CD4-positive, alpha-beta T cell treated with Interleukin-10 for 1 hour (primary cell): ENCODE measurements at regions not wholly inside any gene's neighbourhood (a gene's known extent, or its start where the extent isn't known, plus 50 kb on each side); places are given as distances from the start of the nearest gene placed in this dataset.

Experiments
- DNase-seq: peaks from one replicate; pipeline ENCODE4 v3.0.0-alpha.2; 2020

DNA sequence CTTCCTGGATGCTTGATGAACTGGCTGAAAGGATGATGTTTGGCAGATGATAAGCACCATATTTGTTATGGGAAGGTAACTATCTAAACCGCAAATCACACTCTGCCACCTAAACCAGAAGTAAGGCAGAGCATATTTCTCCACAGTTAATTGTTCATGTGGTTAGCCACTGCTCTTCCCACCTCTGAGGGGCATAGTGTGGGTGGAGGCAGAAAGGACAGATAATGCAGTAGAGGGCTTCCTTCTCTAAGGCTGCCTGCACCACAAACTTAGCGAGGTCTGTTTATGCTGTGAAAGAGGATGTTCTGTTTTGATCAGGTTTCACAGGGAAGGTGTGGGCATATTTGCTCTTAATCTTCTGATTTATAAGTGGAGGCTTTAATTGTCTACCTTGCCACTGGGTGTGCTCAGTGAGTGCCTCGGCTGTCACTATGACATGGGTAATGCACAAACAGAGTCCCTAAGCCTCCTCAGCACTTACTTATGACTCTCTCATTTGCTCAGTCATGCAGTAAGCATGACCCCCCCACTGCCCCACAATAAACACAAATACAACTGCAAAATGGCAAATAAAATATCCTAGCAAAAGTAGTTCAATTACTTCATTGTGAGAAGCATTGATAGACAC lies 401.0 kb downstream of the TMA16 start:
- DNase-seq = peak; percentile 50

- no peak for DNase-seq
These were observed 406.8 kb downstream of the TMA16 start for GRCh38 chr4:163901319-163901718.

DNA sequence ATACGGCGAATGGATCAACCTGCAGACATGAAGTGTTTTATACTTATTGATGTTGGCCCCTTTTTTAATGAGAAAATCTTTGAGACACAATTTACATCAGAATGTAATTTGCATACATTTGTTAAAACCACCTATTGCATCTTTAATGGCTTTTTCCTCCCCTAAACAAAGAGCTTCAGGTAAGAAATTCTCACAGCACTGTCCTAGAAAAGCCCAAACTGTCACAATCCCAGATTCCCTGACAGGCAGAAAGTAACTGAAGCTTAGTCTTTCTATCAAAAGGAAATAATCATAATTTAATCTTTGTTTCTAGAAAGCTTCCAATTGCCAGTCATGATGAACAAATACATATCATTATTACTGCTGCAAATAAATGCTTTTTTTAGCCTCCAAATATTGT lies 407.9 kb downstream of the TMA16 start:
- no peak for DNase-seq

DNA sequence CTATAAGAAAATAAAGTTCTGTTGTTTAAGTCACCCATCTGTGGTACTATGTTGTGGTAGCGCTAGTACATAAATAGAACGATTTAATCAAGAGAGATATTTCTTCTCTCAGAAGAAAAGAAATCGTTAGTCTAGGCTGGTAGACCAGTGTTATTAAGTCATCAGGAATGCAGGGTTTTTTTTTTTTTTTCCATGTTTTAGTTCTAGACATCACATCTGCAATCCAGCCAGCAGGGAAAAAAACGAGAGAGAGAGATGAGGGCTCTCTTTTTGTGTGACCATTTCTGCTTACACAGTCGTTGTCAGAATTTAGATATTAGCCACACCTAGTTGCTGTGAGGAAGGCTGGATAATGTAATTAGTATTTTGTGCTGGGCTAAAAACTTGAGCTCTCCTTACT lies 417.4 kb downstream of the TMA16 start:
- no peak for DNase-seq

- DNase-seq = no peak
These were observed 419.1 kb downstream of the TMA16 start for GRCh38 chr4:163913571-163913970.

DNA sequence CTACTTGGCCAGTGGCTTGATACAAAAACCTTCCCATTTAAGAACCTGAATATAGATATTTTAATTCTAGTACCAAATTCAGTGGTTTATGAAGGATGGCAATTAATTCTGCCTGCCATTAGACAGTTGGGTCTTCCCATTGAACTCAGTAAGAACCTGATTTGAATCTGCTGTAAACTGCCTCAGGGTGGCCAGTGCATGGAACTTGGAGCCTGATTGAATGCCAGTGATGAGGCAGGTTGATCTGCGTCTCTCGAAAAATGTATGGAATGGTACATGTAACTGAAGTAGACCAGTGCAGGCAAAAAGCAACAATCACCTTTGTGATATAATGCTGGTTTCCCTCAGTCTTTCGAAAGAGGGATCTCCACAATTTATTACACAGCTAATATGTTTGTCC lies 421.4 kb downstream of the TMA16 start:
- DNase-seq = no peak

- no peak for DNase-seq
These were observed 425.9 kb downstream of the TMA16 start for GRCh38 chr4:163920426-163920825.

GRCh38 chr4:163922302-163922701 lies 427.8 kb downstream of the TMA16 start:
- DNase-seq = no peak

DNA sequence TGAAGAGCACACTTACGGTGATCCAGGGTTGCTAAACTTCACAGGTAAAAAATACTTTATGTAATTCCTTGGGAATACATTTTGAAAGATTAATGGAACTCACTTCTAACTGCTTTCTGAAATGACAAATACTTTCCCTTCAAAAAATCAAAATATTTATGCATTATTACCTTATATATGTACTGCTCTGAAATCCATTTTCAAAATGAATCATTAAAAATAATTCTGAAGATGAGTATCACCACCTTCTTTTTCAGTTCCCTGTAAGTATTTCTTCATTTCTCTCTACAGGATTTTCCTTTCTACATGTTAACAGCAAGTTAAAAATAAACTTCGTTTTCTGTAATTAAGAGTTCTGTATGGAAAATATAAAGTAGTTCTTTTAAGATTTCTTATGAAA lies 428.6 kb downstream of the TMA16 start:
- no peak for DNase-seq

GRCh38 chr4:163930086-163930485 lies 435.6 kb downstream of the TMA16 start:
- DNase-seq = no peak

GRCh38 chr4:163932504-163932903 lies 438.0 kb downstream of the TMA16 start:
- DNase-seq = no peak

- DNase-seq = no peak
These were observed 445.1 kb downstream of the TMA16 start for GRCh38 chr4:163939597-163939996.

DNA sequence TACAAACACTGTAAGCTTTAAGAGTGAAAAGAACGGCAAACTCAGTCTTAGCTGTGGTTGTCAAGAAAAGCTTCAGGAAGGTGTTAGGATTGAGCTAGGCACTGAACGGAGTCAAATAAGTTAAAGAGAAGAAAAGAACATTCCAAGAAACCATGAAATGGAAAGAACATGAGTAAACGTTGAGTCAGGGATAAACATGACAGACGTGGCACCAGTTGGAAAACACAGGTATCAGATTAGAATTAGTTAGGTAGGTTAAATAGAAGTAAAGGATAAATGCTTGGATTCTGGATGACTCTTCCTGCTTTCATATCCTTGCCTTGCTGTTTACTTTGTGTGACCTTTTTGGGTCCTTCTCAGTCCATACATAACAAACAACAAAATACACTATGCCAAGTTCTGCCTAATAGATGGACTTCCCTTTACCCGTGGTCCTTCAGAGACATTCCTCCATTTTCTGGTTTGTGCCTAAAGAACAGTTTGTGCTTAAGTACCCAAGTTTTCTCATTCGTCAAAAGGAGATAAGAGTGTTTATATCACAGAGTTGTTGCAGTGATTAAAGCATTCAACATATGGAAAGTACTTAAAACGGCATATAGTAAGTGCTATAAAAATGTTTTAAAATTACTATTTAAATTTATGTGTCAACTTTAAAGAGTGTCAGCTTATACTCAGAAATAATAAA lies 446.9 kb downstream of the TMA16 start:
- DNase-seq = no peak

- DNase-seq = no peak
These were observed 454.5 kb downstream of the TMA16 start for GRCh38 chr4:163948920-163949455.

DNA sequence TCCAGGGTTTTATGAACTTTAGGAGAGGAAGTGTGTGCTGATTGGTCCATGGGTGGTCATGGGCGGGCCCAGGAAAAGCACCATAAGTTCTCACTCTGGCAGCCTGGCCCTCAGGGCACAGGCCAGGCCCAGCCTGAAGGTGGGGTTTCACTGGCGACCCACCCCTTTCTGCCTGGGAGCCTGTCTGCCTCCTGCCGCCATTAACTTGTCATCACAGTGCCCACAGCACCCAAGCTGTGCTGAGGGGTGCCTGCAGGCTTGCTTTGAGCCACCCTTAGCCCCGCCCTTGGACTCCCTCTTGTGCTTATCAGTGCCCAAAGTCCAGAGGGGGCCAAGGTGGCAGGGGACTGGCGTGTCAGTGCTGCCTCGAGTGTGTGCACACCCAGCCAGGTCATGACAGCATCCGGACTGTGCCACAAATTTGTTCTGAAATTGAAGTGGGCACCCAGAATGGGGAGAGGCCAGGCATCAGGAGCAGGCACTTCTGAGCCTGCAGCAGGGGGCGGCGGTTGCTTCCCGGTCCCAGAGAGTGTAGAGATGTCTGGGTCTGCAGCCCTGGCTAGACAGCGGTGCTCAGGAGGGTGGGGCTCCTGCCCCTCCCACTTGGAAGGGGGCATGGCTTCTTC lies 455.6 kb downstream of the TMA16 start:
- DNase-seq = no peak

DNA sequence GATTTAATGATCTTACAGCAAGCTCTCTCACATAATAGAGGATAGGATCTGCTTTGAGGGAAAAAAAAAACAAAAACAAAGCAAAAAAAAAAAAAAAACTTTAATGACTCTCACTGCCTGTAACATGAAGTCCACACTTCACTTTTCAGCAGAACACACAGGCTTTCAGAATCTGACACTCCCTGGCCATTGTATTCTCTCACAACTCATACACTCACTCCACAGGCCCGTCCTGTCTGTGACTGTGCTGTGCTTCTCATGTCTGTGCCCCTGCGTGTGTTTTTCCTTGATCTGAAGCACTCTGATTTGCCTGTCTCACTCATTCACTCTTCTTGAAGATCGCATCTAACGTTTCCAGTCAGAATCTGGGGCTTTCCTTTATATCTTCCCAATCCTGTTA lies 460.8 kb downstream of the TMA16 start:
- no peak for DNase-seq

DNA sequence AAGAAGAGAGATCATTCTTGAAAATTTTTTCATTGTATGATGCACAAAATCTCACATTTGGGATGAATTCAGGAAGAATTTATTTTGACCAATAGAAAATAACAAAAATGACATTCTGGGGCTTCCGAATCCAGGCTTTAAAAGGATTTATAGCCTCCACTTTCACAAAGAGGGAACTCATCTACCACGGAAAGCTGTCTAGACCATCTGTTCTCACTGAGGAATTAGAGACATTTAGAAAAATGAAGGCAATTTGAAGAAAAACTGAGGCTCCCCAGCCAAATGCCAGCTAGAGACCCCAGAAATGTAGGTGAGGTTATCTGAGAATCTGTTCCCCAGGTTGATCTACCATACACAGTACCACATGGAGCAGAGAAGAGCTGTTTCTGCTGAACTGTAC lies 464.3 kb downstream of the TMA16 start:
- no peak for DNase-seq

- no peak for DNase-seq
These were observed 465.4 kb downstream of the TMA16 start for GRCh38 chr4:163959932-163960331.

DNA sequence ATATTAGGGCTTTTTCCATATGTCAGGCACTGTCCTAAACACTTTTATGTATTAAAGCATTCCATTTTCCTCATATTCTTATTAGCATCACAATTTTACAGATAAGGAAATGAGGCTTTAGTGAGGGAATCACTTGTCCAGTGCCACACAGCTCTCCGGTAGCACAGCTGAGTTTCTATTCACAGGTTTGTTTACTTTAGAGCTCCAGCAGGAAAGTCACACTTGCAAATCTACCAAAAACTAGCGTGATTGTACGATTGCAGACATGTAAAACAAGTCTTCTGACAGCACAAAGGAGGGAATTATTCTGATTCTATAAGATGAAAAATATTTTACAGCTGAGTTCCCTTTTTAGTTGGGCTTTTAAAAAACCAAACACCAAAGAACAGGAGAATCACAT lies 472.1 kb downstream of the TMA16 start:
- DNase-seq = no peak

- DNase-seq = no peak
These were observed 472.8 kb downstream of the TMA16 start for GRCh38 chr4:163967263-163967662.

- no peak for DNase-seq
These were observed 473.2 kb downstream of the TMA16 start for GRCh38 chr4:163967710-163968109.

GRCh38 chr4:163969291-163969690 lies 474.8 kb downstream of the TMA16 start:
- no peak for DNase-seq

- no peak for DNase-seq
These were observed 482.1 kb downstream of the TMA16 start for GRCh38 chr4:163976588-163976987.

DNA sequence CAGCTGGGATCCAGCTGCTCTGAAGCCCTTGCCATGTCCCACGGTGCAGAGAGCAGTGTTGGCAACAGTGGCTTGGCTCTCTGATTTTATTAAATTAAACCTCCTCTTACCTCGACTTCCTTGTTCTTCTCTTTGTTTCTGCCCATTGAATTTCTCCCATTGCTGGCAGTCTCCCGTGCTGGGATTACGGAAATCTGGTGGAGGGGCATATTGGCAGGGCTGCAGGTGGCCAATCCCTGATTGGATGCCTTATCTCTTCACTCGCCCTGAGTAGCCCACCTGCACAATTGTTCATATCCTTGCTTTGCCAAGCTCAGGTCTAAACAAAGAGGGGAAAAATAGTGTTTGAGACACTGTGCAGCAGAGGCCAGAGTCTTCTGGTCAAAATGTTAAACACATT lies 493.9 kb downstream of the TMA16 start:
- DNase-seq = no peak
